SJCRH30 (cell line): ENCODE measurements at regions not wholly inside any gene's neighbourhood (a gene's known extent, or its start where the extent isn't known, plus 50 kb on each side); places are given as distances from the start of the nearest gene placed in this dataset.
"Not testable (repeated sequence)": the region's sequence is repeated elsewhere in the genome, so short reads cannot be mapped to it uniquely, and the experiment has no call there.

Source experiments
- DNase-seq, 2 experiments: peaks; one replicate each; pipeline ENCODE4 v3.0.0-alpha.2; 2015 to 2020
- H3K27ac ChIP-seq: fragments of 250-450 bp; sonication (Bioruptor Pico); 2 replicates; pipeline ENCODE4 v1.5.1; 2020; ENCODE audit warnings: mild to moderate bottlenecking, moderate library complexity
- H3K27me3 ChIP-seq: fragments of 250-450 bp; sonication (Bioruptor Pico); 2 replicates; pipeline ENCODE4 v1.5.1; 2020; ENCODE audit warnings: mild to moderate bottlenecking, moderate library complexity
- H3K36me3 ChIP-seq: fragments of 250-450 bp; sonication (Bioruptor Pico); 2 replicates; pipeline ENCODE4 v1.5.1; 2020; ENCODE audit warnings: mild to moderate bottlenecking, moderate library complexity
- H3K4me1 ChIP-seq: fragments of 250-450 bp; sonication (Bioruptor Pico); 2 replicates; pipeline ENCODE4 v1.5.1; 2020; ENCODE audit warnings: mild to moderate bottlenecking, moderate library complexity
- H3K4me3 ChIP-seq: fragments of 250-450 bp; sonication (Bioruptor Pico); 2 replicates; pipeline ENCODE4 v1.5.1; 2020; ENCODE audit warnings: mild to moderate bottlenecking, moderate library complexity
- H3K9me3 ChIP-seq: fragments of 250-450 bp; sonication (Bioruptor Pico); replicated peaks from 2 replicates; pipeline ENCODE4 v1.5.1; 2020; ENCODE audit warnings: mild to moderate bottlenecking, moderate library complexity

GRCh38 chr1:121538148-121538547 is 353.4 kb downstream of the SRGAP2C start:
- H3K4me1 ChIP-seq, H3K36me3 ChIP-seq, H3K27ac ChIP-seq, DNase-seq, H3K4me3 ChIP-seq, H3K27me3 ChIP-seq, H3K9me3 ChIP-seq: not testable (repeated sequence)

GRCh38 chr1:121538943-121539575 is 354.3 kb downstream of the SRGAP2C start:
- Histone ChIP-seq H3K4me3 (no peak overlapping the region), H3K27ac (no peak overlapping the region), H3K27me3 (no peaks in the 10 kb centered on the region), H3K9me3 (no peaks in the 10 kb centered on the region), H3K36me3 (no peaks in the 10 kb centered on the region), H3K4me1 (no peaks in the 10 kb centered on the region)
- DNase-seq: no peak

- not testable (repeated sequence) for H3K4me3 ChIP-seq, H3K9me3 ChIP-seq, H3K36me3 ChIP-seq, H3K27me3 ChIP-seq, DNase-seq, H3K4me1 ChIP-seq, H3K27ac ChIP-seq
These were observed 359.2 kb downstream of the SRGAP2C start for GRCh38 chr1:121543988-121544387.

DNA sequence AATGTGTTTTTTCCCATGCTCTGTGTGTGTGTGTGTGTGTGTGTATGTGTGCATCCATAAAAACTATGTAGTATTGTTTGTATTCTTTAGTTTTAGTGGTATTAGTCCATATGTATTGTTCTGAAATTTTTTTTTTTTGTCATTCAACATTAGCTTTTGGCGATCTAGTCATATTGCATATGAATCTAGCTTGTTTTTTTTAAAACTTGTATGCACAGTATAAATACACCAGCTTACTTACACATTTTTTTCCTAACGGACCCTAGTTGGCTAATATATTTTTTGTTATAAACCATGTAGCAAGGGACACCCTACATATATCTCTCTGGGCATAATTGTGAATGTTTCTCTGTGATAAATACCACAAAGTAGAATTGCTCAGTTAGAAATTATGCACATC is 359.7 kb downstream of the SRGAP2C start:
- no peak overlapping the region for H3K4me3 ChIP-seq
- DNase-seq: no peak
- H3K36me3 ChIP-seq: no peaks in the 10 kb centered on the region
- H3K9me3 ChIP-seq: no peaks in the 10 kb centered on the region
- H3K4me1 ChIP-seq: no peaks in the 10 kb centered on the region
- H3K27me3 ChIP-seq: no peaks in the 10 kb centered on the region
- H3K27ac ChIP-seq: no peak overlapping the region

DNA sequence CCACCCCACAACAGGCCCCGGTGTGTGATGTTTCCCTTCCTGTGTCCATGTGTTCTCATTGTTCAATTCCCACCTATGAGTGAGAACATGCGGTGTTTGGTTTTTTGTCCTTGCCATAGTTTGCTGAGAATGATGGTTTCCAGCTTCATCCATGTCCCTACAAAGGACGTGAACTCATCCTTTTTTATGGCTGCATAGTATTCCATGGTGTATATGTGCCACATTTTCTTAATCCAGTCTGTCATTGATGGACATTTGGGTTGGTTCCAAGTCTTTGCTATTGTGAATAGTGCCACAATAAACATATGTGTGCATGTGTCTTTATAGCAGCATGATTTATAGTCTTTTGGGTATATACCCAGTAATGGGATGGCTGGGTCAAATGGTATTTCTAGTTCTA is 361.1 kb downstream of the SRGAP2C start:
- not testable (repeated sequence) for H3K9me3 ChIP-seq, H3K4me3 ChIP-seq, H3K4me1 ChIP-seq, DNase-seq, H3K36me3 ChIP-seq, H3K27me3 ChIP-seq, H3K27ac ChIP-seq

- Histone ChIP-seq H3K27ac (no peak overlapping the region), H3K4me3 (no peak overlapping the region), H3K27me3 (no peaks in the 10 kb centered on the region), H3K4me1 (no peaks in the 10 kb centered on the region), H3K9me3 (no peaks in the 10 kb centered on the region), H3K36me3 (no peaks in the 10 kb centered on the region)
- DNase-seq: no peak
These were observed 362.2 kb downstream of the SRGAP2C start for GRCh38 chr1:121546830-121547591.

- H3K27ac ChIP-seq, H3K36me3 ChIP-seq, H3K4me3 ChIP-seq, H3K27me3 ChIP-seq, H3K9me3 ChIP-seq, H3K4me1 ChIP-seq, DNase-seq: not testable (repeated sequence)
These were observed 363.0 kb downstream of the SRGAP2C start for GRCh38 chr1:121547726-121548125.

GRCh38 chr1:121550817-121551216 is 366.0 kb downstream of the SRGAP2C start:
- H3K4me1 ChIP-seq, H3K9me3 ChIP-seq, H3K4me3 ChIP-seq, H3K27me3 ChIP-seq, H3K27ac ChIP-seq, H3K36me3 ChIP-seq, DNase-seq: not testable (repeated sequence)

DNA sequence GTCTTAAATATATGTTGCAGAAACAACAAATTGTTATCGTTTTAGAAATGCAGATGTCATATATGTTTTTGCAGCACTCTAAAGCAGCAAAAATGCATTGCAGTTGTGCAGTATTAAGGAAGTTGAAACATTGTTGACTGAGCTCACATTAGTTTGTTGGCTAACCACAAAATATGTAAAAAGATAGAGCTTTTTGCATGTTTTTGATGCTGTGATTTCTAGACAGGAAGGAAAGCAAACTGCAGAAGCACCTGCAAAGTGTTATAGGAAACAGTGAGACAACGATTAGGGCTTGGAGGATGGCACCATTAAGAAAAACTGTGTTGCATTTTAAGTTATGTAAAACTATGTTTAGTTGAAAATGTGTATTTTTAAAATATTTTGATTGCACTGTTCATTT is 366.7 kb downstream of the SRGAP2C start:
- H3K4me1 ChIP-seq, H3K36me3 ChIP-seq, H3K9me3 ChIP-seq, H3K27me3 ChIP-seq, H3K27ac ChIP-seq, DNase-seq, H3K4me3 ChIP-seq: not testable (repeated sequence)

- H3K9me3 ChIP-seq, H3K27me3 ChIP-seq, DNase-seq, H3K27ac ChIP-seq, H3K4me1 ChIP-seq, H3K36me3 ChIP-seq, H3K4me3 ChIP-seq: not testable (repeated sequence)
These were observed 371.8 kb downstream of the SRGAP2C start for GRCh38 chr1:121556560-121556959.

DNA sequence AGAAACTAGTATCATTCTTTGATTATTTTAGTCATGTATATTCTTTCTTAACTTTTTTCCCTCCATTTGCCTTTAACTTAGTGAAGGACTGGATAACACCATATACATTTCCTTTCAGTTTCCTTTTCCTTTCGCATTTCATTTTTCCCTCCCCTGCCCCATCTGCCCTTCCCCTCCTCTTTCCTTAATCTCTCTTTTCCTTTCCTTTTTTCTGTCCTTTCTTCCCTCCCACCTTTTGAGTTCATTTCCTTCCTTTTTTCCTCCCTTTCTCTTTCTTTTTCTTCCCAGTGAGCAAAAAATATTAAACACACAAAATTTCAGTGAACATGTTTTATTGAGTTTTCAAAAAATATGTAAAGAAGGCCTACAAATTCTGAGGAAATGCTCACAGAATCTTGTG is 373.3 kb downstream of the SRGAP2C start:
- DNase-seq, H3K4me1 ChIP-seq, H3K9me3 ChIP-seq, H3K27me3 ChIP-seq, H3K36me3 ChIP-seq, H3K27ac ChIP-seq, H3K4me3 ChIP-seq: not testable (repeated sequence)

GRCh38 chr1:121558514-121558913 is 373.7 kb downstream of the SRGAP2C start:
- H3K36me3 ChIP-seq: no peaks in the 10 kb centered on the region
- H3K4me3 ChIP-seq: no peak overlapping the region
- DNase-seq: no peak
- no peak overlapping the region for H3K27ac ChIP-seq
- no peaks in the 10 kb centered on the region for H3K9me3 ChIP-seq
- peaks cover 5% of the 10 kb centered on the region; the same call in 1 of the 2 replicates for H3K27me3 ChIP-seq
- H3K4me1 ChIP-seq: no peaks in the 10 kb centered on the region

DNA sequence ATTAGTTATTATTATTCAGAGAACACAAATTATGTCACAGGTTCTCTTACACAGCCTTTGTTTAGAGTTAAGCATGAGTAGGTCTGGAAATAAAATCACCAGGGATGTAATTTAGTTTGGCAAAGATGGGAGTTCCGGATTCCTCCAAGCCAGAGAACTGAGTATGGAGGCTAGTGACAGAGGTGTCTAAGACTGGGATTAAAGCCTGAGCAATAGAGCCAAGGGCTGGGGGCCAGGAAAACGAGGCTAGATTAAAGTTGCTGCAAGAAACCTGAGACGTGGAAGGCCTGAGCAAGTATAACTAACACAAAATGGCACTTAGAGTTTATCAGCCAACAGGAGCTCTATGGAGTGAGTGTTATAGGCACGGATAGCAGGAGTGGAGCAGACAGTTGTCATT is 381.6 kb downstream of the SRGAP2C start:
- no peaks in the 10 kb centered on the region for H3K27me3 ChIP-seq
- no peak for DNase-seq
- H3K27ac ChIP-seq: no peak overlapping the region
- H3K36me3 ChIP-seq: no peaks in the 10 kb centered on the region
- H3K9me3 ChIP-seq: no peaks in the 10 kb centered on the region
- H3K4me1 ChIP-seq: no peaks in the 10 kb centered on the region
- H3K4me3 ChIP-seq: no peak overlapping the region

- Histone ChIP-seq H3K4me3 (no peak overlapping the region), H3K27ac (no peak overlapping the region), H3K4me1 (no peaks in the 10 kb centered on the region), H3K9me3 (no peaks in the 10 kb centered on the region), H3K36me3 (no peaks in the 10 kb centered on the region), H3K27me3 (no peaks in the 10 kb centered on the region)
- no peak for DNase-seq
These were observed 384.7 kb downstream of the SRGAP2C start for GRCh38 chr1:121569428-121569827.

DNA sequence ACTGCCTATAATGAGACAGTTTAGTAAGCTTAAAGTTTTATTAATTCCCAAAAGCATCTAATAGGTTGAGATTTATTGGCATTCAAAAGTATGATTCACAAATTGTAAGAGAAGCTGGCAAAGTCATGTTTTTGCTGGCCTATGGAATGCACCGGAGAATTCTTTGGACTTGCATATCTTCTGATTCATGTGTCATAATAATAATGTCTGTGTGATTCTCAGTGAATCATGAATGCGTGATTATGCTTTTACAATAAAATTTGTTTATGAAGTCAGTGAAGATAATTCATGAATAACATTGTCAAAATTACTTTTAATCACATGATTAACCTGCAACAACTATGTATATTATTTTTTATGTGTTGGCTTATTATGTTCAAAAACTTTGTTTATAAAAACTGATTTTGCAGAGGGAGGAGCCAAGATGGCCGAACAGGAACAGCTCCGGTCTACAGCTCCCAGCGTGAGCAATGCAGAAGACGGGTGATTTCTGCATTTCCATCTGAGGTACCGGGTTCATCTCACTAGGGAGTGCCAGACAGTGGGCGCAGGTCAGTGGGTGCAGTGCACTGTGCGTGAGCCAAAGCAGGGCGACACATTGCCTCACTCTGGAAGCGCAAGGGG is 389.2 kb downstream of the SRGAP2C start:
- not testable (repeated sequence) for H3K4me3 ChIP-seq, H3K9me3 ChIP-seq, H3K4me1 ChIP-seq, H3K27ac ChIP-seq, DNase-seq, H3K27me3 ChIP-seq, H3K36me3 ChIP-seq

DNA sequence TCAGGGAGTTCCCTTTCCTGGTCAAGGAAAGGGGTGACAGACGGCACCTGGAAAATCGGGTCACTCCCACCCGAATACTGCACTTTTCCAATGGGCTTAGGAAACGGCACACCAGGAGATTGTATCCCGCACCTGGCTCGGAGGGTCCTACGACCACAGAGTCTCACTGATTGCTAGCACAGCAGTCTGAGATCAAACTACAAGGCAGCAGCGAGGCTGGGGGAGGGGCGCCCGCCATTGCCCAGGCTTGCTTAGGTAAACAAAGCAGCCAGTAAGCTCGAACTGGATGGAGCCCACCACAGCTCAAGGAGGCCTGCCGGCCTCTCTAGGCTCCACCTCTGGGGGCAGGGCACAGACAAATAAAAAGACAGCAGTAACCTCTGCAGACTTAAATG is 389.7 kb downstream of the SRGAP2C start:
- not testable (repeated sequence) for H3K27me3 ChIP-seq, H3K27ac ChIP-seq, H3K4me1 ChIP-seq, DNase-seq, H3K4me3 ChIP-seq, H3K36me3 ChIP-seq, H3K9me3 ChIP-seq
